Hepatocyte (in vitro differentiated cells): ENCODE measurements at regions not wholly inside any gene's neighbourhood (a gene's known extent, or its start where the extent isn't known, plus 50 kb on each side); places are given as distances from the start of the nearest gene placed in this dataset.

Source experiments
- CTCF ChIP-seq: fragments of 200-600 bp; sonication (generic); IDR thresholded peaks from 2 replicates; pipeline ENCODE4 v1.5.1; 2016; ENCODE audit warnings: antibody characterized with exemption, mild to moderate bottlenecking; ENCODE audit not compliant: poor library complexity
- EZH2 ChIP-seq: fragments of 200-600 bp; sonication (generic); IDR thresholded peaks from 2 replicates; pipeline ENCODE4 v1.6.1; 2016; ENCODE audit warnings: antibody characterized with exemption, mild to moderate bottlenecking, borderline replicate concordance

- no peak for TF ChIP-seq CTCF
- TF ChIP-seq EZH2 = no peak
Measured at GRCh38 chr5:117769877-117770276, 1195.3 kb upstream of the SEMA6A start.
